ENCODE measurements at regions not wholly inside any gene's neighbourhood (a gene's known extent, or its start where the extent isn't known, plus 50 kb on each side); places are given as distances from the start of the nearest gene placed in this dataset.
"Not testable (repeated sequence)": the region's sequence is repeated elsewhere in the genome, so short reads cannot be mapped to it uniquely, and the experiment has no call there.

DNA sequence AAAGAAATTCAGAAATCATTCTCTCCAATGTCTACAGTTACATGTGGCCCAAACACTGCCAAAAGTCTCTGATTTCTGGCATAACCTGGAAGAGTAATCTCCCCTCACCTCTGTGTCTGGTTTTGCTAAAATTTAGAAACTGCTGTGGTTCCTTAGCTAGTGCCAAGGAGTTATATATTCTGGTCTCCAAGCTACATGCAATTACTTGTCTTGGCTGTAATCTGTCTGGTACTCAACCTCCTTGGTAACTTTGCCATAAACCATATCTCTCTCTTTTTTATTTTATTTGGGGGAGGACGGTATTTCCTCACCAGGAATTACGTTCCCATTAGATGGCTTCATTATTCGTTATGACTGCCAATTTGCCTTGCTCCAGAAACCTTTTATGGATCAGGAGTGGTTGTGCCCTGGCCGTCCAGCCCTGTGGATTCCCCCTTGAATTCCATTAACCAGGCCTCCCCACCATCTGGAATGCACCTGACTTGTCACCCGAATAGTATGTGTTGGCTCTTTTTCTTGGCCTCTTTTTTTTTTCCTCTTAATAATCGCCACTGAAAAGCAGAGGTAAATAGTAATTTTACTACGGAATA is 400.0 kb downstream of the CD83 start:
- no peaks in the 10 kb centered on the region for H3K36me3 ChIP-seq
- peaks cover 0 to 9% of the 10 kb centered on the region in 2 donors for H3K4me1 ChIP-seq
- H3K27ac ChIP-seq, result no peak overlapping the region
- H3K9me3 ChIP-seq, result no peaks in the 10 kb centered on the region
- H3K4me3 ChIP-seq, result no peak overlapping the region
- H3K27me3 ChIP-seq, result no peaks in the 10 kb centered on the region
- no peak for DNase-seq (ENCODE audit: low spot score)
- TF ChIP-seq, protein P1, sequence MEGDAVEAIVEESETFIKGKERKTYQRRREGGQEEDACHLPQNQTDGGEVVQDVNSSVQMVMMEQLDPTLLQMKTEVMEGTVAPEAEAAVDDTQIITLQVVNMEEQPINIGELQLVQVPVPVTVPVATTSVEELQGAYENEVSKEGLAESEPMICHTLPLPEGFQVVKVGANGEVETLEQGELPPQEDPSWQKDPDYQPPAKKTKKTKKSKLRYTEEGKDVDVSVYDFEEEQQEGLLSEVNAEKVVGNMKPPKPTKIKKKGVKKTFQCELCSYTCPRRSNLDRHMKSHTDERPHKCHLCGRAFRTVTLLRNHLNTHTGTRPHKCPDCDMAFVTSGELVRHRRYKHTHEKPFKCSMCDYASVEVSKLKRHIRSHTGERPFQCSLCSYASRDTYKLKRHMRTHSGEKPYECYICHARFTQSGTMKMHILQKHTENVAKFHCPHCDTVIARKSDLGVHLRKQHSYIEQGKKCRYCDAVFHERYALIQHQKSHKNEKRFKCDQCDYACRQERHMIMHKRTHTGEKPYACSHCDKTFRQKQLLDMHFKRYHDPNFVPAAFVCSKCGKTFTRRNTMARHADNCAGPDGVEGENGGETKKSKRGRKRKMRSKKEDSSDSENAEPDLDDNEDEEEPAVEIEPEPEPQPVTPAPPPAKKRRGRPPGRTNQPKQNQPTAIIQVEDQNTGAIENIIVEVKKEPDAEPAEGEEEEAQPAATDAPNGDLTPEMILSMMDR (IDR thresholded peaks at IDR 0.05), result no peak

DNA sequence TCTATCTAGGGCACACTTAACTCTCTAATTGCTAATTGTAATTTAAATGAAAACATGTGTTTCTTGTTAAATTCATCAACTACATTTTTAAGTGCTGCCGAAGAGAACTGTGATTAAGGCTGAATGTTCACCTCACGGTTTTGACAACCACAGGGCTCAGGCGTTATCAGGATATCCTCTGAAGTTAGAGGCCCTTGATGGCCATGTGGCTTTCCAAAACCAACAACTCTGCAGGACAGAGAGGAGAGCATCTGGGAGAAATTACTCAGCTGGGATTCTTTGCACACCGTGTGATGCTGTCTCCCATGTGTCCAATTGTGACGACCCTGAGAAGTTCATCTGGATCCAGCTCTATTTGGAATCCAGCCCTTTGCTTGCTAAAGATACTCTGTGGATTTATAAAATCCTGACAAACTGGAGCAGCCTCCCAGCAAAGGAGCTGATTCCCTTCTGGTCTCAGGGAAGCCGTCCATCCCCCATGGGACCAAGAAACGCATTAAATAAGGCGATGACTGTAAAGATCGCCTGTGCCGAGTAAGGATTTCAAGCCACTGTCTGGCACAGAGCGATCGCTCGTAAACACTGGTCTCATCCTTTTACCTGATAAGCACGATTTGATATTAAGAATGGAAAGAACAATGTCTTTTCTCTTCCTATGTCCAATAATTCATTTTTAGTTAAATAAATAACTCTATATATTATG is 401.1 kb downstream of the CD83 start:
- no peak for DNase-seq (ENCODE audit: low spot score)
- peaks cover 0 to 9% of the 10 kb centered on the region in 2 donors for H3K4me1 ChIP-seq
- no peaks in the 10 kb centered on the region for H3K27me3 ChIP-seq
- TF ChIP-seq, protein P1 (IDR thresholded peaks at IDR 0.05), result no peak
- no peak overlapping the region for H3K4me3 ChIP-seq
- no peaks in the 10 kb centered on the region for H3K9me3 ChIP-seq
- no peaks in the 10 kb centered on the region for H3K36me3 ChIP-seq
- H3K27ac ChIP-seq, result no peak overlapping the region

DNA sequence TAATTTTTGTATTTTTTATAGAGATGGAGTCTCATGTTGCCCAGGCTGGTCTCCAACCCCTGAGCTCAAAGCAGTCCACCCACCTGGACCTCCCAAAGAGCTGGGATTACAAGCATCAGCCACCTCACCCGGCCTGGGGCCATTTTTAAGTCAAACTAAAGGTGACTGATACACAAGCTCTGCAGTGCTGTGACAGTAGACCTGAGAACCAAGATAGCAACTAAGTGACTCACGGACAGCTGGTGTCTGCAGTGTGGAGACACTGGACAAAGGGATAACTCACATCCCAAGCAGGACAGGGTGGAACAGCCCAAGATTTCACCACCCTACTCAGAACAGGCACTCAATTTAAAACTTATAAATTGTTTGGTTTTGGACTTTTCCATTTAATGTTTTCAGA is 402.5 kb downstream of the CD83 start:
- Histone ChIP-seq H3K4me1 (peaks cover 0 to 9% of the 10 kb centered on the region in 2 donors), H3K9me3 (no peaks in the 10 kb centered on the region), H3K27ac (no peak overlapping the region), H3K36me3 (no peaks in the 10 kb centered on the region), H3K4me3 (no peak overlapping the region), H3K27me3 (no peaks in the 10 kb centered on the region)
- TF ChIP-seq, protein P1 (IDR thresholded peaks at IDR 0.05), result no peak
- DNase-seq (ENCODE audit: low spot score), result no peak

DNA sequence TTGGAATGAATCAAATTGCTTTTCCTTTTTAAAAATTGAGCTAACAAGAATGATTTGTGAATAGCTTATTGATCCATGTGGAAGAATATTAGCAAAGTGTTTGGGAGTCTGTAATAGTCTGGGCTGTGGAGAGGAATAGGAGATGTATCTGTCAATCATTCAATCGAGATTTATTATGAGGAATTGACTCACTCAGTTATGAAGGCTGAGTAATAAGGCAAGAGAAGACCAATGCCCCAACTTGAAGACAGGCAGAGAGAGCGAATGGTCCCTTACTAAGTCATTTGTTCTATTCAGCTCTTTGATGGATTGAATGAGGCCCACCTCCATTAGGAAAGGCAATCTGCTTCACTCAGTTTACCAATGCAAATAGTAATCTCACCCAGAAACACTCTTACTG is 403.0 kb downstream of the CD83 start:
- no peak for DNase-seq (ENCODE audit: low spot score)
- Histone ChIP-seq H3K36me3 (no peaks in the 10 kb centered on the region), H3K9me3 (no peaks in the 10 kb centered on the region), H3K4me3 (no peak overlapping the region), H3K27me3 (no peaks in the 10 kb centered on the region), H3K27ac (no peak overlapping the region), H3K4me1 (peaks cover 0 to 9% of the 10 kb centered on the region in 2 donors)
- TF ChIP-seq, protein P1 (IDR thresholded peaks at IDR 0.05), result no peak

DNA sequence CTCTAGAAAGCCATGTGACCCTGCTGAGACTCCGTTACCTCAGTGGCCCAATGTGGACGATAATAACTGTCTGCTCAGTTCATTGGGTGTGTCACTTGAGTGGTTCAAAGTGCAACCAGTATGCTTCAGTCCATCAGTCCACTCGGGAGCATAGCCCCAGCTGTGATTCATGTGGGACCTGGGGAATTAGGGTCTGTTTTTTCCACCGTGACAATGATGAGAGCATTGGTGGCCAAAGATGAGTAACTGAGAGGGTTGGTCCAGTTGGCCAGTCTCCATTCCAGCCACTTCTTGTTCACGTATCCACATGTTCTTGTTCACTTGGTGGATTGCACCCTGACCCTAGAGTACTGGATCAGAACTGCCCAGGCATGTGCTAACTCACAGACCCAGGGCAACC is 403.6 kb downstream of the CD83 start:
- Histone ChIP-seq H3K27ac (no peak overlapping the region), H3K4me3 (no peak overlapping the region), H3K27me3 (no peaks in the 10 kb centered on the region), H3K36me3 (no peaks in the 10 kb centered on the region), H3K4me1 (peaks cover 0 to 9% of the 10 kb centered on the region in 2 donors), H3K9me3 (no peaks in the 10 kb centered on the region)
- DNase-seq (ENCODE audit: low spot score), result no peak
- TF ChIP-seq, protein P1 (IDR thresholded peaks at IDR 0.05), result no peak

DNA sequence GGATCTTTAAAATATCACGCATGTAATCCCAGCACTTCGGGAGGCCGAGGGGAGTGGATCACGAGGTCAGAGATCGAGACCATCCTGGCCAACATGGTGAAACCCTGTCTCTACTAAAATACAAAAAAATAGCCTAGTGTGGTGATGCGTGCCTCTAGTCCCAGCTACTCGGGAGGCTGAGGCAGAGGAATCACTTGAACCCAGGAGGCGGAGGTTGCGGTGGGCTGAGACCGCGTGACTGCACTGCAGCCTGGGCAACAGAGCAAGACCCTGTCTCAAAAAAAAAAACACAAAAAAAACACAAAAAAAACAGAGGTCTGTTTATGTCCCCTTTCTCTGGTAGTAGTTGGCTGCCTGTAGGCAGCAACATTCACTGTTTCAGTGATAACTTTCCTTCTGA is 404.3 kb downstream of the CD83 start:
- H3K4me3 ChIP-seq; H3K36me3 ChIP-seq; H3K27ac ChIP-seq; H3K9me3 ChIP-seq; H3K4me1 ChIP-seq; H3K27me3 ChIP-seq; DNase-seq (ENCODE audit: low spot score): not testable (repeated sequence)

All from right atrium auricular region (tissue), 2 donors.